NCI-H2171 (cell line): ENCODE measurements at regions not wholly inside any gene's neighbourhood (a gene's known extent, or its start where the extent isn't known, plus 50 kb on each side); places are given as distances from the start of the nearest gene placed in this dataset.
A peak's percentile ranks its signal among the peaks of the same experiment; 100 is the strongest.

ENCODE experiments used
- DNase-seq: peaks from one replicate; lab custom pipeline; 2025; lab: John Stamatoyannopoulos, UW

- no peak for DNase-seq
Observed at GRCh38 chr4:173845580-173845979, 315.6 kb upstream of the HAND2 start.

GRCh38 chr4:173839865-173840264 lies 309.8 kb upstream of the HAND2 start:
- DNase-seq: no peak

- DNase-seq: no peak
Observed at GRCh38 chr4:173837517-173837916, 307.5 kb upstream of the HAND2 start.

- DNase-seq: no peak
Observed at GRCh38 chr4:173835903-173836302, 305.9 kb upstream of the HAND2 start.

GRCh38 chr4:173834151-173834550 lies 304.1 kb upstream of the HAND2 start:
- no peak for DNase-seq

GRCh38 chr4:173829565-173829964 lies 299.5 kb upstream of the HAND2 start:
- no peak for DNase-seq

- DNase-seq: no peak
Observed at GRCh38 chr4:173827707-173828106, 297.7 kb upstream of the HAND2 start.

- DNase-seq: no peak
Observed at GRCh38 chr4:173821876-173822275, 291.8 kb upstream of the HAND2 start.

GRCh38 chr4:173821036-173821435 lies 291.0 kb upstream of the HAND2 start:
- no peak for DNase-seq

- no peak for DNase-seq
Observed at GRCh38 chr4:173807347-173807746, 277.3 kb upstream of the HAND2 start.

- no peak for DNase-seq
Observed at GRCh38 chr4:173805884-173806283, 275.9 kb upstream of the HAND2 start.

GRCh38 chr4:173802662-173803022 lies 272.6 kb upstream of the HAND2 start:
- DNase-seq: no peak

- no peak for DNase-seq
Observed at GRCh38 chr4:173801876-173802661, 272.0 kb upstream of the HAND2 start.

- DNase-seq: no peak
Observed at GRCh38 chr4:173801361-173801760, 271.3 kb upstream of the HAND2 start.

GRCh38 chr4:173797296-173797695 lies 267.3 kb upstream of the HAND2 start:
- no peak for DNase-seq

GRCh38 chr4:173794662-173795061 lies 264.6 kb upstream of the HAND2 start:
- DNase-seq: no peak

- no peak for DNase-seq
Observed at GRCh38 chr4:173793937-173794510, 264.0 kb upstream of the HAND2 start.

- no peak for DNase-seq
Observed at GRCh38 chr4:173782660-173783059, 252.6 kb upstream of the HAND2 start.

GRCh38 chr4:173777921-173778320 lies 247.9 kb upstream of the HAND2 start:
- no peak for DNase-seq

GRCh38 chr4:173777421-173777820 lies 247.4 kb upstream of the HAND2 start:
- no peak for DNase-seq

- no peak for DNase-seq
Observed at GRCh38 chr4:173769568-173769967, 239.5 kb upstream of the HAND2 start.

GRCh38 chr4:173767650-173768049 lies 237.6 kb upstream of the HAND2 start:
- no peak for DNase-seq

GRCh38 chr4:173766171-173766600 lies 236.2 kb upstream of the HAND2 start:
- DNase-seq: peak; percentile 1

GRCh38 chr4:173765751-173766150 lies 235.7 kb upstream of the HAND2 start:
- DNase-seq: no peak
